Endodermal cell (in vitro differentiated cells): ENCODE measurements at regions not wholly inside any gene's neighbourhood (a gene's known extent, or its start where the extent isn't known, plus 50 kb on each side); places are given as distances from the start of the nearest gene placed in this dataset.
A peak's percentile ranks its signal among the peaks of the same experiment; 100 is the strongest.

ENCODE experiments used
- DNase-seq: peaks from one replicate; pipeline ENCODE4 v3.0.0-alpha.2; 2017
- H3K27ac ChIP-seq: 2 replicates; pipeline ENCODE4 v1.5.1; 2013; ENCODE audit warnings: mild to moderate bottlenecking, low read depth, low read length, moderate library complexity
- H3K27me3 ChIP-seq: 2 replicates; pipeline ENCODE4 v1.6.1; 2013; ENCODE audit warnings: mild to moderate bottlenecking, low read length, moderate library complexity; ENCODE audit not compliant: insufficient read depth, control insufficient read depth, poor library complexity, severe bottlenecking
- H3K36me3 ChIP-seq: 2 replicates; pipeline ENCODE4 v1.7.0; 2013; ENCODE audit warnings: mild to moderate bottlenecking, low read length, moderate library complexity; ENCODE audit not compliant: control insufficient read depth, insufficient read depth
- H3K4me1 ChIP-seq: one replicate; pipeline ENCODE4 v1.7.0; 2013; ENCODE audit warnings: low read length; ENCODE audit not compliant: control insufficient read depth, insufficient read depth
- H3K4me3 ChIP-seq: 2 replicates; pipeline ENCODE4 v1.5.1; 2013; ENCODE audit warnings: mild to moderate bottlenecking, low read length, moderate library complexity
- H3K9ac ChIP-seq: 2 replicates; pipeline ENCODE4 v1.6.1; 2013; ENCODE audit warnings: mild to moderate bottlenecking, low read length, moderate library complexity; ENCODE audit not compliant: poor library complexity, severe bottlenecking; ENCODE audit errors: extremely low read depth
- H3K9me3 ChIP-seq: 2 replicates; pipeline ENCODE4 v1.6.1; 2013; ENCODE audit warnings: mild to moderate bottlenecking, low read length, moderate library complexity; ENCODE audit not compliant: control insufficient read depth
- H3K27ac Mint-ChIP-seq: 2 replicates; pipeline ENCODE4 v1.8.0; 2020; ENCODE audit warnings: mixed read lengths
- H3K27me3 Mint-ChIP-seq: 2 replicates; pipeline ENCODE4 v1.8.0; 2021; ENCODE audit warnings: mild to moderate bottlenecking, mixed read lengths; ENCODE audit not compliant: insufficient read depth
- H3K36me3 Mint-ChIP-seq: 2 replicates; pipeline ENCODE4 v1.8.0; 2020; ENCODE audit warnings: low read depth, mixed read lengths
- H3K4me1 Mint-ChIP-seq: 2 replicates; pipeline ENCODE4 v1.8.0; 2020; ENCODE audit warnings: mixed read lengths
- H3K4me3 Mint-ChIP-seq: 2 replicates; pipeline ENCODE4 v1.8.0; 2020; ENCODE audit warnings: mild to moderate bottlenecking, moderate library complexity, mixed read lengths
- H3K9me3 Mint-ChIP-seq: 2 replicates; pipeline ENCODE4 v1.8.0; 2020; ENCODE audit warnings: mild to moderate bottlenecking, mixed read lengths
- CTCF ChIP-seq: fragments of 200-600 bp; sonication (generic); conservative IDR thresholded peaks from 2 replicates; pipeline ENCODE4 v1.5.0; 2021; ENCODE audit warnings: antibody characterized with exemption, mild to moderate bottlenecking
- WGBS, 2 experiments: methylation state at CpG; one replicate each; pipeline versions ENCODE4 v1.1.5 to v1.1.7; 2013; ENCODE audit warnings: missing lambda C conversion rate in 2 of 2, mixed read lengths in 1 of 2; ENCODE audit not compliant: insufficient coverage in 1 of 2, insufficient read length in 1 of 2; 5-methylcytosine and 5-hydroxymethylcytosine counted together

- Mint-ChIP-seq H3K4me1 (no peaks in the 10 kb centered on the region), H3K27ac (no peak overlapping the region), H3K36me3 (no peaks in the 10 kb centered on the region), H3K4me3 (no peak overlapping the region), H3K27me3 (no peaks in the 10 kb centered on the region), H3K9me3 (peaks cover 8% of the 10 kb centered on the region)
- Histone ChIP-seq H3K27me3 (no peaks in the 10 kb centered on the region), H3K27ac (peak overlapping the region; percentile 93), H3K4me3 (no peak overlapping the region), H3K36me3 (no peaks in the 10 kb centered on the region), H3K4me1 (no peaks in the 10 kb centered on the region), H3K9me3 (no peaks in the 10 kb centered on the region), H3K9ac (no peak overlapping the region)
- DNase-seq: no peak
- WGBS, 2 experiments: 76 to 77% methylated on average over 3 to 5 of the region's 5 CpGs
- no peak for TF ChIP-seq CTCF
Observed at GRCh38 chr5:123755653-123756317, 243.8 kb downstream of the CSNK1G3 start.

DNA sequence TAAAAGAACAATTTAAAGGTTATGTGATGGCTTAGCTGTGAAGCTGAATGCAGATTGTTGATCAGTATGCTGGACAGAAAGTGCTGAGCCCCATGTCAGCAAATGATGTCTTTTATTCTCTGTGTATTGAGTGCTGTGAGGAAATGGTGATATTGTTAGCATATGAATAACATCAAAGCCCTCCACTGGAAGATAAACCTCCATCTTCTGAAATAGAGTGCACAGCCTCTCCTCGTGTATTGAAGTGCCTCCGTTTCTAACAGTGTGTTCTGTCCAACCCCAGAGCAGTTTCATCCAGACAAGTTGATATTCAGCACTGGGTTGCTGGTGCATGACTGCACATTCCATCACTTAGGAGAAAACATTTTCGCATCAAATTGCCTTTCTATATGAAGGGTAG lies 242.9 kb downstream of the CSNK1G3 start:
- no peaks in the 10 kb centered on the region for H3K36me3 Mint-ChIP-seq
- no peaks in the 10 kb centered on the region for H3K4me1 ChIP-seq
- no peak overlapping the region for H3K27ac Mint-ChIP-seq
- TF ChIP-seq CTCF: no peak
- no peaks in the 10 kb centered on the region for H3K27me3 ChIP-seq
- no peak overlapping the region for H3K4me3 ChIP-seq
- DNase-seq: no peak
- peaks cover 8% of the 10 kb centered on the region for H3K9me3 Mint-ChIP-seq
- no peaks in the 10 kb centered on the region for H3K36me3 ChIP-seq
- H3K9me3 ChIP-seq: no peaks in the 10 kb centered on the region
- no peak overlapping the region for H3K9ac ChIP-seq
- no peak overlapping the region for H3K4me3 Mint-ChIP-seq
- H3K27me3 Mint-ChIP-seq: no peaks in the 10 kb centered on the region
- 64 to 83% methylated on average over 3 of the region's 3 CpGs for WGBS, 2 experiments
- peak overlapping the region; percentile 93 for H3K27ac ChIP-seq
- H3K4me1 Mint-ChIP-seq: no peaks in the 10 kb centered on the region

DNA sequence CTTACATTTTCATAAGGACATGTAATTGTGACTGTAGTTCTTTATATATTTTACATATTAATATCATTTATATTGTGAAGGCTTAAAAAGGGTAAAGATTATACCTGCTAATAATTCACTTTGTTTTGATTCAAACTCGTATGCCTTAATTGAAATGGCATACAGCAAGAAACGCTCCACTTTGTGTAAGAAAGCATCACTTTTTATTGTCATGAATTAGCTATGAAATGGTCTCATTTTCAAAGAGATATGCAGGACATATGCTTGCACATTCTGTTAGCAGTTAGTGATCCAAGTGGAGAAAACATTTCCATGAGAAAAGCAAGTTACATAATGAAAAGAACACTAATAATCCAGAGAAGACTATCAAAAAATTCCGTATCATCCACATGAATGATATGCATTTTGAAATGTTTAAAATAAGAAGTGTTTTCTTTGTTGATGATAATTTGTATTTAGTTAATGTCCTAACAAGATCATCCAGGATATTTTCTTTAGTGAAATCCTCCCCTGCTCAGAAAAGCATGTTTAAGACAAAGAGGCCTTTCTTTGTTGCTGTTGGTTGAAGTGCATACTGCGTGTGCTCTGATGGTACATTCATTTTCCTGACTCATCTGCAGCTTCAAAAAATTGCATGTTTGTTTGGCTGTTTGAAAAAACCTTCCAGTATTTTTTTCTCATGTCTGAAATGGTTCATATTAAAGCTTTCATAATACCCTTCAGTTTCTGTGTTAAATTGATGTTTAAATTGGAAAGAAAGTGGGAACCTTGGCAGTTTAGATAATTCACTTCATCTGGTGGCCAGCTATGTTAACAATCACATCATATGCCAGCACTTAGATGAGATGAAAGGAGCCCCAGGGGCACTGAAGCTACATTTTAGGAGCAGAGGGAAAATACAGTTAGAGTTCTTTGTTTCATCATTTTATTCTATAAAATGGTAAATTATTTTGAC lies 242.2 kb downstream of the CSNK1G3 start:
- Mint-ChIP-seq H3K36me3 (no peaks in the 10 kb centered on the region), H3K27me3 (no peaks in the 10 kb centered on the region), H3K9me3 (peaks cover 7% of the 10 kb centered on the region), H3K27ac (no peak overlapping the region), H3K4me1 (no peaks in the 10 kb centered on the region), H3K4me3 (no peak overlapping the region)
- no peaks in the 10 kb centered on the region for H3K36me3 ChIP-seq
- H3K4me3 ChIP-seq: no peak overlapping the region
- H3K4me1 ChIP-seq: no peaks in the 10 kb centered on the region
- peak overlapping the region; percentile 93 for H3K27ac ChIP-seq
- no peaks in the 10 kb centered on the region for H3K9me3 ChIP-seq
- no peak for DNase-seq
- H3K9ac ChIP-seq: no peak overlapping the region
- no peak for TF ChIP-seq CTCF
- 73 to 90% methylated on average over 3 to 4 of the region's 4 CpGs for WGBS, 2 experiments
- no peaks in the 10 kb centered on the region for H3K27me3 ChIP-seq
